ENCODE measurements at regions not wholly inside any gene's neighbourhood (a gene's known extent, or its start where the extent isn't known, plus 50 kb on each side); places are given as distances from the start of the nearest gene placed in this dataset.

DNA sequence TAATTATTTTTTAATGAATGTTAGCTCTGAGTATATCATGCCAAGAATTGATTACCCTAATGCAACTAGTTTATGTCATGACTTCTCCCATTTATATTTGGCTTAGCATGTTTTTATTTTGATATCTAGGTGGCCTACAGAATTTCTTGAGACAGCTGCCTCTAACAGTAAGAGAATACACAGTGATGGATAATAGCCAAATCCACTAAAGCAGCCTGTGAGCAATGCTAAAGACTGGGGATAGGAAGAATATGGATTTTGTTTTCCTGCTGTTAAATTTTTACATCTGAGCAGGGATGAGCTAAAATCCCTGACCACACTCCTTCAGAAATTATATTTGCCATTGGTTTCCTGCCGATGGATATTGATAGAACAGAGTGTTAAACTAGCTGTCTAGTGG, 149.3 kb upstream of the TGFBR2 start:
- peaks cover 21% of the 10 kb centered on the region for H3K4me1 Mint-ChIP-seq
- no peak for DNase-seq (ENCODE audit: low spot score in 2 of 2, unreplicated experiment in 2 of 2)
- TF ChIP-seq CTCF (IDR thresholded peaks at IDR 0.05; ENCODE audit: unreplicated experiment) = no peak
- no peak overlapping the region for H3K4me3 Mint-ChIP-seq
- H3K9me3 Mint-ChIP-seq = peaks cover 28% of the 10 kb centered on the region
- no peak overlapping the region for H3K27ac Mint-ChIP-seq
- peaks cover 7% of the 10 kb centered on the region for H3K36me3 Mint-ChIP-seq
- no peaks in the 10 kb centered on the region for H3K27me3 Mint-ChIP-seq (ENCODE audit: low read depth)

DNA sequence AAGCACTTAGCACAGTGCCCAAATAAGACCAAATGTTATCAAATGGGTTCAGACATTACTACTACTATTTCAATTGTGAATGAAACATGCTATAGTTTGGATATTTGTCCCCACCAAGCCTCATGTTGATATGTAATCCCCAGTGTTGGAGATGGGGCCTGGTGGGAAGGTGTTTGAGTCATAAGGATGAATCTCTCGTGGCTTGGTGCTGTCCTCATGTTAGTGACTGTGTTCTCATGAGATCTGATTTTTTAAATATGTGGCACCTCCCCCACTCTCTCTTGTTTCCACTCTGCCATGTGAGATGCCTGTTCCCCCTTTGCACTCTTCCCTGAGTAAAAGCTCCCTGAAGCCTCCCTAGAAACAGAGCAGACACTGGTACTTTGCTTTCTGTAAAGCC, 148.7 kb upstream of the TGFBR2 start:
- H3K4me3 Mint-ChIP-seq = no peak overlapping the region
- peaks cover 3% of the 10 kb centered on the region for H3K36me3 Mint-ChIP-seq
- no peak overlapping the region for H3K27ac Mint-ChIP-seq
- H3K27me3 Mint-ChIP-seq (ENCODE audit: low read depth) = no peaks in the 10 kb centered on the region
- peaks cover 21% of the 10 kb centered on the region for H3K9me3 Mint-ChIP-seq
- H3K4me1 Mint-ChIP-seq = peaks cover 24% of the 10 kb centered on the region
- no peak for TF ChIP-seq CTCF (IDR thresholded peaks at IDR 0.05; ENCODE audit: unreplicated experiment)
- no peak for DNase-seq (ENCODE audit: low spot score in 2 of 2, unreplicated experiment in 2 of 2)

- no peak overlapping the region for H3K4me3 Mint-ChIP-seq
- H3K4me1 Mint-ChIP-seq = peaks cover 18% of the 10 kb centered on the region
- no peaks in the 10 kb centered on the region for H3K36me3 Mint-ChIP-seq
- no peak overlapping the region for H3K27ac Mint-ChIP-seq
- TF ChIP-seq CTCF (IDR thresholded peaks at IDR 0.05; ENCODE audit: unreplicated experiment) = no peak
- no peak for DNase-seq (ENCODE audit: low spot score in 2 of 2, unreplicated experiment in 2 of 2)
- H3K27me3 Mint-ChIP-seq (ENCODE audit: low read depth) = no peaks in the 10 kb centered on the region
- H3K9me3 Mint-ChIP-seq = peaks cover 16% of the 10 kb centered on the region
These were observed 147.8 kb upstream of the TGFBR2 start for GRCh38 chr3:30458376-30459171.

DNA sequence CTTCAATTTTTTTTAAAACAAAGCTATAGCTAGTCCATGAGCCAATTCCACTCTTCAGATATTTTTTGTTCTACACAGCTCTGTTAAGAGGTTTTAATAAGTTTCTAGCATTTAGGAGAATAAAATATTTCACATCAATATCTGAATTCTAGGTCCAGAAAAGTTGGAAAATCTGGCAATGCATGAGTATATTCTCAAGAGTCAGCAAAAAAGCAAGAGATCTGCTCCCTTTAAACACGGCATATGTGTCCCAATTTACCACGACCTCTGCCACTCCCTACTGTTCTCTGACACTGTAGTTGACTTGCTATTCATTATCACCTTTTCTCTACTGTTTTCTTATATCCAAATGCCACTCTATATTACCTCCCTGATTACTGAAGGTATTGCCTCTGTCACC, 145.1 kb upstream of the TGFBR2 start:
- Mint-ChIP-seq H3K9me3 (peaks cover 29% of the 10 kb centered on the region), H3K4me3 (no peak overlapping the region), H3K27me3 (ENCODE audit: low read depth) (no peaks in the 10 kb centered on the region), H3K27ac (no peak overlapping the region), H3K4me1 (peaks cover 4% of the 10 kb centered on the region), H3K36me3 (no peaks in the 10 kb centered on the region)
- DNase-seq (ENCODE audit: low spot score in 2 of 2, unreplicated experiment in 2 of 2) = no peak
- no peak for TF ChIP-seq CTCF (IDR thresholded peaks at IDR 0.05; ENCODE audit: unreplicated experiment)

GRCh38 chr3:30462721-30463470, 143.5 kb upstream of the TGFBR2 start:
- Mint-ChIP-seq H3K36me3 (no peaks in the 10 kb centered on the region), H3K27ac (no peak overlapping the region), H3K4me1 (peaks cover 4% of the 10 kb centered on the region), H3K27me3 (ENCODE audit: low read depth) (no peaks in the 10 kb centered on the region), H3K9me3 (peaks cover 28% of the 10 kb centered on the region), H3K4me3 (no peak overlapping the region)
- no peak for TF ChIP-seq CTCF (IDR thresholded peaks at IDR 0.05; ENCODE audit: unreplicated experiment)
- DNase-seq (ENCODE audit: low spot score in 2 of 2, unreplicated experiment in 2 of 2) = no peak
